ENCODE measurements at regions not wholly inside any gene's neighbourhood (a gene's known extent, or its start where the extent isn't known, plus 50 kb on each side); places are given as distances from the start of the nearest gene placed in this dataset.
A peak's percentile ranks its signal among the peaks of the same experiment; 100 is the strongest.

- TF ChIP-seq, protein P1, sequence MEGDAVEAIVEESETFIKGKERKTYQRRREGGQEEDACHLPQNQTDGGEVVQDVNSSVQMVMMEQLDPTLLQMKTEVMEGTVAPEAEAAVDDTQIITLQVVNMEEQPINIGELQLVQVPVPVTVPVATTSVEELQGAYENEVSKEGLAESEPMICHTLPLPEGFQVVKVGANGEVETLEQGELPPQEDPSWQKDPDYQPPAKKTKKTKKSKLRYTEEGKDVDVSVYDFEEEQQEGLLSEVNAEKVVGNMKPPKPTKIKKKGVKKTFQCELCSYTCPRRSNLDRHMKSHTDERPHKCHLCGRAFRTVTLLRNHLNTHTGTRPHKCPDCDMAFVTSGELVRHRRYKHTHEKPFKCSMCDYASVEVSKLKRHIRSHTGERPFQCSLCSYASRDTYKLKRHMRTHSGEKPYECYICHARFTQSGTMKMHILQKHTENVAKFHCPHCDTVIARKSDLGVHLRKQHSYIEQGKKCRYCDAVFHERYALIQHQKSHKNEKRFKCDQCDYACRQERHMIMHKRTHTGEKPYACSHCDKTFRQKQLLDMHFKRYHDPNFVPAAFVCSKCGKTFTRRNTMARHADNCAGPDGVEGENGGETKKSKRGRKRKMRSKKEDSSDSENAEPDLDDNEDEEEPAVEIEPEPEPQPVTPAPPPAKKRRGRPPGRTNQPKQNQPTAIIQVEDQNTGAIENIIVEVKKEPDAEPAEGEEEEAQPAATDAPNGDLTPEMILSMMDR (IDR thresholded peaks at IDR 0.05), result no peak
- peak; percentile 41 for DNase-seq (ENCODE audit: low spot score)
- Histone ChIP-seq H3K36me3 (no peaks in the 10 kb centered on the region), H3K9me3 (no peaks in the 10 kb centered on the region), H3K27me3 (replicated peaks; ENCODE audit: insufficient read depth) (no peaks in the 10 kb centered on the region), H3K4me1 (ENCODE audit: control insufficient read depth in 1 of 2, low read depth in 2 of 2) (peaks cover 5 to 8% of the 10 kb centered on the region in 2 donors), H3K4me3 (no peak overlapping the region), H3K27ac (peak overlapping the region; percentile 23 to 58)
- peak; percentile 71 for ATAC-seq (ENCODE audit: insufficient number of reproducible peaks, low FRiP score, low read depth)
These were observed 192.0 kb upstream of the ANK2 start for GRCh38 chr4:112857461-112857860.

- DNase-seq (ENCODE audit: low spot score) (no peak), ATAC-seq (ENCODE audit: insufficient number of reproducible peaks, low FRiP score, low read depth) (no peak)
- Histone ChIP-seq H3K4me3 (no peak overlapping the region), H3K36me3 (no peaks in the 10 kb centered on the region), H3K4me1 (ENCODE audit: control insufficient read depth in 1 of 2, low read depth in 2 of 2) (peaks cover 8 to 12% of the 10 kb centered on the region in 2 donors), H3K27ac (no peak overlapping the region), H3K27me3 (replicated peaks; ENCODE audit: insufficient read depth) (no peaks in the 10 kb centered on the region), H3K9me3 (no peaks in the 10 kb centered on the region)
- TF ChIP-seq, protein P1 (IDR thresholded peaks at IDR 0.05), result no peak
These were observed 190.7 kb upstream of the ANK2 start for GRCh38 chr4:112858751-112859150.

GRCh38 chr4:112859456-112860184 lies 189.8 kb upstream of the ANK2 start:
- TF ChIP-seq, protein P1 (IDR thresholded peaks at IDR 0.05), result no peak
- ATAC-seq (ENCODE audit: insufficient number of reproducible peaks, low FRiP score, low read depth) (no peak), DNase-seq (ENCODE audit: low spot score) (no peak)
- no peaks in the 10 kb centered on the region for H3K36me3 ChIP-seq
- H3K9me3 ChIP-seq, result no peaks in the 10 kb centered on the region
- H3K4me3 ChIP-seq, result no peak overlapping the region
- no peak overlapping the region for H3K27ac ChIP-seq
- H3K27me3 ChIP-seq (replicated peaks; ENCODE audit: insufficient read depth), result no peaks in the 10 kb centered on the region
- peaks cover 8 to 12% of the 10 kb centered on the region in 2 donors for H3K4me1 ChIP-seq (ENCODE audit: control insufficient read depth in 1 of 2, low read depth in 2 of 2)

- DNase-seq (ENCODE audit: low spot score) (no peak), ATAC-seq (ENCODE audit: insufficient number of reproducible peaks, low FRiP score, low read depth) (no peak)
- TF ChIP-seq, protein P1 (IDR thresholded peaks at IDR 0.05), result no peak
- H3K27me3 ChIP-seq (replicated peaks; ENCODE audit: insufficient read depth), result no peaks in the 10 kb centered on the region
- H3K4me1 ChIP-seq (ENCODE audit: control insufficient read depth in 1 of 2, low read depth in 2 of 2), result peaks cover 8 to 12% of the 10 kb centered on the region in 2 donors
- peak overlapping the region in 1 of 2 donors; percentile 27 for H3K27ac ChIP-seq
- no peaks in the 10 kb centered on the region for H3K36me3 ChIP-seq
- H3K4me3 ChIP-seq, result no peak overlapping the region
- no peaks in the 10 kb centered on the region for H3K9me3 ChIP-seq
These were observed 188.4 kb upstream of the ANK2 start for GRCh38 chr4:112860830-112861690.
